Central memory CD8-positive, alpha-beta T cell (primary cell): ENCODE measurements at regions not wholly inside any gene's neighbourhood (a gene's known extent, or its start where the extent isn't known, plus 50 kb on each side); places are given as distances from the start of the nearest gene placed in this dataset.

Source experiments
- ATAC-seq: fragments of 150-1000 bp; cut with Tn5 transposase; replicated peaks from 2 replicates; pipeline ENCODE4 v1.10.0; 2022; ENCODE audit warnings: mild to moderate bottlenecking, moderate FRiP score, moderate number of reproducible peaks; ENCODE audit not compliant: poor library complexity, severe bottlenecking; ENCODE audit errors: extremely low read depth
- DNase-seq, 2 donors: peaks; one replicate each; pipeline ENCODE4 v3.0.0; 2021; ENCODE audit warnings: low spot score in 2 of 2
- H3K27ac Mint-ChIP-seq: one replicate; pipeline ENCODE4 v1.8.0; 2022; ENCODE audit warnings: low read depth, mild to moderate bottlenecking, moderate library complexity, mixed read lengths
- H3K27me3 Mint-ChIP-seq: one replicate; pipeline ENCODE4 v1.8.0; 2022; ENCODE audit warnings: mixed read lengths
- H3K36me3 Mint-ChIP-seq: one replicate; pipeline ENCODE4 v1.8.0; 2022; ENCODE audit warnings: mild to moderate bottlenecking, moderate library complexity, mixed read lengths; ENCODE audit not compliant: insufficient read depth
- H3K4me1 Mint-ChIP-seq: one replicate; pipeline ENCODE4 v1.8.0; 2022; ENCODE audit warnings: mixed read lengths
- H3K4me3 Mint-ChIP-seq: one replicate; pipeline ENCODE4 v1.8.0; 2022; ENCODE audit warnings: mild to moderate bottlenecking, moderate library complexity, mixed read lengths
- H3K9me3 Mint-ChIP-seq: one replicate; pipeline ENCODE4 v1.8.0; 2022; ENCODE audit warnings: mixed read lengths

DNA sequence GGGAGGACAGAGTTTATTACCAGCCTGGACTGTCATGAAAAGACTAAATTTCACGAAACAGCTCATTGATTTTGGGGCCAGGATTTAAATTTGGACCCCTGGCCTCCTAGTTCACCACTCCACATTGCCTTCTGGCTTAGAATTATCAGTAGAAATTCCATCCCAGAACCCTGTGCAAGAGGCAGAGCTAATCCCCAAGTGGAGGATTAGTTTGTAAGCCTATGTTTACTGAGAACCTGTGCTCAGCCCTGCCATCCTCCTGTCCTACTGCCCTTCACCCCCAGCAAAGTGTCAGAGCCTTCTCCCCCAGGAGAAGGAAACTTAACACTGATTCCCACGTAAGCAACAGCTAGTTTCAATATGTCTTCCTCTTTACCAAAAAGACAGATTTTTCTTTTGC lies 99.4 kb downstream of the SST start:
- DNase-seq, result no peak
- Mint-ChIP-seq H3K27me3 (peaks cover 33% of the 10 kb centered on the region), H3K27ac (no peak overlapping the region), H3K9me3 (no peaks in the 10 kb centered on the region), H3K4me3 (no peak overlapping the region), H3K36me3 (no peaks in the 10 kb centered on the region), H3K4me1 (no peaks in the 10 kb centered on the region)
- no peak for ATAC-seq

DNA sequence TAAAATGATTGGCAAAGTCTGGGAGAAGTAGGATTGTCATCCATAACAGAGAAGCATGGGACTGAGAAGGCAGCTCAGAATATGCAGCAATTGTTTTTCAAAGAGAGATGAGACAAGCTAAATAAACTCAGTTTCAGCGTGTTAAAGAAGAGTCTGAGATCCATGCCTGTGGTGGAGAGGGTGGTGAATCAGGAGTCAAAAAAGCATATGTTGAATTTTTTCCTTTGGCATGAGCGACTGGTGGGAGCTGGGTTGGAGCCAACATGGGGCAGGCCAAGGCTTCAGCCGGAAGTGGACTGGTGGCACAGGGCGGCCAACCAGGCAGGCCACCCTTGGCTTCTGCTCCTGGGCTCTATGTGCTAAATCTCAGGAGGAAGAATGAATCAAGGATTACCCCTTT lies 102.0 kb downstream of the SST start:
- no peak overlapping the region for H3K4me3 Mint-ChIP-seq
- DNase-seq (no peak), ATAC-seq (no peak)
- H3K36me3 Mint-ChIP-seq, result no peaks in the 10 kb centered on the region
- H3K27me3 Mint-ChIP-seq, result peaks cover 45% of the 10 kb centered on the region
- H3K27ac Mint-ChIP-seq, result no peak overlapping the region
- H3K9me3 Mint-ChIP-seq, result no peaks in the 10 kb centered on the region
- no peaks in the 10 kb centered on the region for H3K4me1 Mint-ChIP-seq

DNA sequence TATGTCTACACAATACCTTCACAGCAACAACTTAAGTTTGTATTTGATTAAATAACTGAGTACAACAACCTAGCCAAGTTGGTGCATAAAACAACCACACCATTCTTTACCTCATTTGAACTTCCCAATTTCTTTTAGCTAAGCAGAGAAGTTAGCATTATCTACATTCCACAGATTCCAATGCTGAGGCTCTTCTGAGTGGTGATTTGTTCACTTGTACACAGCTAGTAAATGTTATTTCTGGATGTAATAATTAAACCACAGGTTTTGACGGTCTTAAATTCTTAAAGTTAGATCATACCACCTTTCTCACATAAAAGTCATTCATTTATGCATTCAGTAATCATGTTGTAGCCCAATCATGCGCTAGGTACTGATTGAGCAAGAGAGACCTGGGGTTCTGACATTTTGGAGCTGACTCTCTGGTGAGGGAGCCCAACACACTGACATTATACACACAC lies 102.5 kb downstream of the SST start:
- Mint-ChIP-seq H3K36me3 (no peaks in the 10 kb centered on the region), H3K27me3 (peaks cover 45% of the 10 kb centered on the region), H3K9me3 (no peaks in the 10 kb centered on the region), H3K4me3 (no peak overlapping the region), H3K27ac (no peak overlapping the region), H3K4me1 (no peaks in the 10 kb centered on the region)
- ATAC-seq, result no peak
- DNase-seq, result no peak

DNA sequence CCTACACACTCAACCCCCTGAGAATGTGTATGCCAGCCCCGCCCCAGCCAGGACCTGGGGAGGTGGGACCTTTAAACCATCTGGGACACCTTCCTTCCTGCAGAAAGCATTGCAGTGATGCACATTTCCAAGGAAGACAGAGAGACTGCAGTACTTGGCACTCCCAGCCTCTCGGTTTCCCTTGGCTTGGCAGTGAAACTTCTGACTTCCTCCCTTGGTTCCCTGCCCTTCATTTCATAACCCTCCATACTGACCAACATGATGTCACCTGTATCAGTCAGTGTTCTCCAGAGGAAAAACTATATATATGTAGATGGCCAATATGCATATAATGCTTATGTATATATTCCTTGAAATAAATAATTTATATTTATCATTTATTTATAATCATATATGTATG lies 103.2 kb downstream of the SST start:
- Mint-ChIP-seq H3K36me3 (no peaks in the 10 kb centered on the region), H3K27me3 (peaks cover 45% of the 10 kb centered on the region), H3K4me1 (no peaks in the 10 kb centered on the region), H3K27ac (no peak overlapping the region), H3K4me3 (no peak overlapping the region), H3K9me3 (no peaks in the 10 kb centered on the region)
- DNase-seq (no peak), ATAC-seq (no peak)

DNA sequence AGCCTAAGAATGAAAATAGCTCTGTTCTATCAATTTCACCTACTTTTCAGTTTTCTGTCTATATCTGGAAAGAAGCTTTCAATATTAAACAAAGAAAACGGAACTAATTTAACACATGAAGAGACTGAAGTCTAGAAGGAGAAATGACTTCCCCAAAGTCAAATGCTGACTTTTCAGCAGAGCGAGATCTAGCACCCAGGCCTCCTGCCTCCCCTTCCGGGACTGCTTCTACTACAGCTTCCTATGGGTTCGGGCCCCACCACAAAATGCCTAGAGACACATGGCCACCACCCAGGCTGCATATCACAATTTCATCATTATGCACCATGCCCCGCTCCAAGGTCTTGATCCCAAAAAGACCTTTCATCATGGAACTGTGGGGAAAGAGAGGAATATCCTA lies 104.5 kb downstream of the SST start:
- Mint-ChIP-seq H3K36me3 (no peaks in the 10 kb centered on the region), H3K27me3 (peaks cover 45% of the 10 kb centered on the region)
- ATAC-seq, result no peak

DNA sequence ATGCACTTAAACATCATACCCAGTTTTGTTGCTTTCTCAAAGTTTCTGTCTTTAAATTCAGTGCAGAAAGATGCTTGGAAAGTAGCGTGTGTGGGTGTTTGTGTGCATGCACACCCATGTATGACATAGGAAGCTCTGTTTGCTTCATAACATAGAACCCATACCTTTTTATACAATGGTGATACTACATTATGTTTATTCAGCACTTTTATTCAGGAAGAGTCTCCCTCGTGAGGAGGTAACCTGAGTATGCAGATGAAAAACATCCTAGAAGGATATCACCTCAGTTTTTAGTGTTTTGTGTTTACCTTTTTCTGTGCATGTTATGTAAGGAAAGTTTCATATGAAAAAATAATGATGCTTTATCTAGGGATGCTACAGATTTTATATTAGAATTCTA lies 111.2 kb downstream of the SST start:
- Mint-ChIP-seq H3K27ac (no peak overlapping the region), H3K27me3 (peaks cover 8% of the 10 kb centered on the region), H3K9me3 (no peaks in the 10 kb centered on the region), H3K36me3 (no peaks in the 10 kb centered on the region), H3K4me3 (no peak overlapping the region), H3K4me1 (no peaks in the 10 kb centered on the region)
- DNase-seq, result no peak
- no peak for ATAC-seq

More for the DNA sequence above, 104.5 kb downstream of the SST start:
- no peaks in the 10 kb centered on the region for H3K4me1 Mint-ChIP-seq
- H3K4me3 Mint-ChIP-seq, result no peak overlapping the region
- H3K27ac Mint-ChIP-seq, result no peak overlapping the region
- H3K9me3 Mint-ChIP-seq, result no peaks in the 10 kb centered on the region
- no peak for DNase-seq

DNA sequence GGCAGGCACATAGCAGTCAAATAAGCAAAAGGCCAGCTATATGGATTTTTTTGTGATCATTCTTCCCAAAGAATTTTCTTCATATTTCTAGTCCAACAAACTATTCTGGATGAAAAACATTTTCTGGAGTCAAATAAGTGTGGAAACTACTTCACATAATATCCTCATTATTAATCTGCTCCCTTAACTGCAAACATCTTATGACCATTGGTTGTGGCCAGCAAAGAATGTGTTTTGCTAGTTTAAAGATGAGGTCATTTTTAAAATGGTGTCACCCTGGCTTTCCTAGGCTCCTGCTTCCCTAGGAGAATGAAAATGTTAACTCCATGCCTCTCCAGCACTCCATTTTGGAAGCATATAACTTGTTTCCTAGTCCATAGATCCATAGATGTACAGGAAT lies 118.8 kb downstream of the SST start:
- no peak overlapping the region for H3K4me3 Mint-ChIP-seq
- H3K27ac Mint-ChIP-seq, result no peak overlapping the region
- no peaks in the 10 kb centered on the region for H3K9me3 Mint-ChIP-seq
- H3K36me3 Mint-ChIP-seq, result no peaks in the 10 kb centered on the region
- peaks cover 36% of the 10 kb centered on the region for H3K27me3 Mint-ChIP-seq
- ATAC-seq (no peak), DNase-seq (no peak)
- H3K4me1 Mint-ChIP-seq, result no peaks in the 10 kb centered on the region

DNA sequence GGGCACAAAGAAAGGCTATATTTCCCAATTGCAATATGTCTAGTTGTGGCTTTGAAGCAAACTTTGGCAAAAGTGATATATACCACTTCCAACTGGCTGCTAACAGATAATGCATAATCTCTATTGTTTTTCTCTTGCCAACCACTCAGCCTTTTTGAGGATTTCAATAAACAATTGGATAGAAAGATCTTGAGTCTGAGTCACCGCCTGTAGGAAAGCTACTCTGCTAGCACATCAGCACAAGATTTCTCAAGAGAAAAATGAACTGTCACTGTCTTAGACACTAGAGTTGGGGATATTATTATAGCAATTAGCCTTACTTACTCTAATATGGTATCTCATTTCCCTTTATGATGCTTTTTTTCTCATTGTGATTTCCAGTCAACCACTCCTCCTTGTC lies 119.7 kb downstream of the SST start:
- ATAC-seq (no peak), DNase-seq (no peak)
- Mint-ChIP-seq H3K4me3 (no peak overlapping the region), H3K36me3 (no peaks in the 10 kb centered on the region), H3K9me3 (no peaks in the 10 kb centered on the region), H3K4me1 (no peaks in the 10 kb centered on the region), H3K27me3 (peaks cover 45% of the 10 kb centered on the region), H3K27ac (no peak overlapping the region)

DNA sequence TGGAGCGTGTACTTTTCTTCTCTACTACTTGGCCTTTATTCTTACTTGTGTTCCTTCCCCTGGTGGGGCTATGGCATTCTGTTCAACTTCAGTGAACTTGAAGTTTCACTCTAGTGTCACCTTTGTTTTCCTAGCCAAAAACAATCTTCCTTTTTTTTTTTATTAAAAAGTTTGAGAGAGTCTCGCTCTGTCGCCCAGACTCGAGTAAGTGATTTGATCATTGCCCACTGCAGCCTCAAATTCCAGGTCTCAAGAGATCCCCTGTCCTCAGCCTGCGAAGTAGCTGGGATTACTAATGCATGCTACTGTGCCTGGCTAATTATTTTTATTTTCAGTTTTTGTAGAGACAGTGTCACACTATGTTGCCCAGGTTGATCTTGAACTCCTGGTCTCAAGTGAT lies 124.8 kb downstream of the SST start:
- no peak overlapping the region for H3K4me3 Mint-ChIP-seq
- H3K27ac Mint-ChIP-seq, result no peak overlapping the region
- no peaks in the 10 kb centered on the region for H3K36me3 Mint-ChIP-seq
- H3K27me3 Mint-ChIP-seq, result peaks cover 49% of the 10 kb centered on the region
- H3K4me1 Mint-ChIP-seq, result no peaks in the 10 kb centered on the region
- no peaks in the 10 kb centered on the region for H3K9me3 Mint-ChIP-seq
- ATAC-seq (no peak), DNase-seq (no peak)

DNA sequence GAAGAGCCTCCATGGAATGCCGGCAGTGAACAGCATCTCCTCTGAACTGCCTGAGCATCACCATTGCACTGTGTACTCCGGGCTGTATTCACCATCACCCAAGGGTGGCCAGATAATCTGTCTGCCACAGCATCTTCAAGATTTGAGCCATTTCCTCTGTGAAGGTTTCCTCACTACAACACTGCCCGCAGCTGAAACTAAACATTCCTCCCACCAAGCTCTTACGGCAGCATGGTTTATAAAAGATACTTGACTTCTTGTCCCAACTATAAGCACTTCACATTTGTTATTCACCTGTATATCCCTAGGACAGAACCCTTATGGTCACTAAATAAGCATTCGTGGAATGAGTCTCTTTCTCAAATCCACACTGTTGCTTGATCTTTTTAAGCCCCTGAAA lies 125.9 kb downstream of the SST start:
- H3K27ac Mint-ChIP-seq, result no peak overlapping the region
- no peak overlapping the region for H3K4me3 Mint-ChIP-seq
- no peaks in the 10 kb centered on the region for H3K4me1 Mint-ChIP-seq
- no peaks in the 10 kb centered on the region for H3K9me3 Mint-ChIP-seq
- DNase-seq (no peak), ATAC-seq (no peak)
- peaks cover 49% of the 10 kb centered on the region for H3K27me3 Mint-ChIP-seq
- no peaks in the 10 kb centered on the region for H3K36me3 Mint-ChIP-seq

DNA sequence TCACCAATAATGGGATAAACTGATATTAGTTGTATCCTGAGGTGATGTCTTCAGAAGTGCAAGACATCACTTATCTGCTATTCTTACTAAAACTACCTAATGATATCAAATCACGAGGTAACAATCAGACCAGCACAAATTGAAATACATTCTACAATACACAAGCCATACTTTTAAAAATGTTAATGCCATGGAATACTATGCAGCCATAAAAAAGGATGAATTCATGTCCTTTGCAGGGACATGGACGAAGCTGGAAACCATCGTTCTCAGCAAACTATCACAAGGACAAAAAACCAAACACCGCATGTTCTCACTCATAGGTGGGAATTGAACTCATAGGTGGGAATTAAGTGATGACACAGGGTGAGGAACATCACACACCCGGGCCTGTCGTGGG lies 129.3 kb downstream of the SST start:
- H3K4me1 Mint-ChIP-seq, result no peaks in the 10 kb centered on the region
- DNase-seq, result no peak
- no peak for ATAC-seq
- H3K27ac Mint-ChIP-seq, result no peak overlapping the region
- H3K4me3 Mint-ChIP-seq, result no peak overlapping the region
- peaks cover 46% of the 10 kb centered on the region for H3K27me3 Mint-ChIP-seq
- H3K9me3 Mint-ChIP-seq, result no peaks in the 10 kb centered on the region
- no peaks in the 10 kb centered on the region for H3K36me3 Mint-ChIP-seq

DNA sequence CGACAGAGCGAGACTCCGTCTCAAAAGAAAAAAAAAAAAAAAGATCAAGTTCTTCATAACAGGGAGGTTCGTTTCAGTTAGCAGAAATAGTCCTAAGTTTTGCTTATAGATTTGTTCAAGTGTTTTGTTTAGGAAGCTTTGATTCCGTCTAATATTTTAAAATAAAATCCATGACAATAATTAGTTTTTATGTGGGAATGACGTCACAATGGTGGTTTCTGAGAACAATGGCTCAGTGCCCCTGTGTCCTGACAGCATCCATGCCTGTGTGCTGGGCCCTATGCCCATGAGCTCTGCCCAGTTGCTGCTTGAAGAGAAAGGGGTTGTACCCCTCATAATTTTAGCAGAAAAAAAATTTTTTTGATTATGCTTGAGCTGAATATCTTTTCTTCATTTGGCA lies 134.0 kb downstream of the SST start:
- no peak for ATAC-seq
- no peak overlapping the region for H3K27ac Mint-ChIP-seq
- no peak for DNase-seq
- H3K4me3 Mint-ChIP-seq, result no peak overlapping the region
- H3K9me3 Mint-ChIP-seq, result no peaks in the 10 kb centered on the region
- no peaks in the 10 kb centered on the region for H3K4me1 Mint-ChIP-seq
- H3K27me3 Mint-ChIP-seq, result peaks cover 66% of the 10 kb centered on the region
- H3K36me3 Mint-ChIP-seq, result peaks cover 2% of the 10 kb centered on the region

DNA sequence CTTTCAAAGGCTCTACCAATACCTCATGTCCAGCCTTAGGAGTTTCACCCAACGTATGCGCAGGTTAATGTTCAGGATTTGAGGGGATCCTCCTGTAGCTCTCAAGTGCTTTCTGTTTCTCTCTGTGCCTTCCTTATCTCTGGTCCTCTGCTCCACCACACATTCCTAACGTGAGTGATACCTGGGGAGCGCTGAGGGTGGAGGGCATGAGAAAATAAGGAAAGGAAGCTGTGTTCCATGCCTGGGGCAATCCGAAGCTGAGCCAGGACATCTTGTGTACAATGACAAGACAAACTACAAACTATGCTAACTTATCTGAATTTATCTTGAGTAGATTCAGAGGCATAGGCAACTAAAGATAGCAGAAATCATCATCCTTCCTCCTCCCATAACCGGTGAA lies 136.4 kb downstream of the SST start:
- no peak for DNase-seq
- no peaks in the 10 kb centered on the region for H3K9me3 Mint-ChIP-seq
- H3K27me3 Mint-ChIP-seq, result peaks cover 52% of the 10 kb centered on the region
- no peaks in the 10 kb centered on the region for H3K4me1 Mint-ChIP-seq
- H3K4me3 Mint-ChIP-seq, result no peak overlapping the region
- H3K27ac Mint-ChIP-seq, result no peak overlapping the region
- no peak for ATAC-seq
- peaks cover 2% of the 10 kb centered on the region for H3K36me3 Mint-ChIP-seq

DNA sequence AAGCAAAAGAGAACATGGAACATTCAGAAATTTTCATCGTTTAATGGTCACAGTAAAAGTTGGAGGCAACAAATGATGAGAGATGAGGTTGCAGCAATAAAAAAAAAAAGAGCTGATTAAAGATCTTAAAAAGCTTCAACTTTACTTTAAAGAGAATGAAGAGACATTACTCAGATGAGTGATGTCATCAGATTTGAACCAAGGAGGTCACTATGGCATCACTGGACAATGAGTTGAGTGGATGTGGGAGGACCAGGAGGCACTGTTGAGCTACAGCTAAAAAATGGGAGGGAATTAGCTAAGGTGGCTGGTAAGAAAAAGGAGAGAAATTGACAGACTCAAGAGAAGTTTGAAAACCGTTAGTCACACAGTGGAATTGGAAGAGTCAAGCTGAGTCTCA lies 138.4 kb downstream of the SST start:
- no peak for ATAC-seq
- Mint-ChIP-seq H3K27me3 (peaks cover 42% of the 10 kb centered on the region), H3K27ac (no peak overlapping the region), H3K4me3 (no peak overlapping the region), H3K4me1 (no peaks in the 10 kb centered on the region), H3K9me3 (no peaks in the 10 kb centered on the region), H3K36me3 (peaks cover 2% of the 10 kb centered on the region)
- no peak for DNase-seq
